K562 (cell line): ENCODE measurements at regions not wholly inside any gene's neighbourhood (a gene's known extent, or its start where the extent isn't known, plus 50 kb on each side); places are given as distances from the start of the nearest gene placed in this dataset.

Experiments used
- ADNP ChIP-seq: fragments of 200-800 bp; sonication (Bioruptor generic); IDR thresholded peaks from 2 replicates; pipeline ENCODE4 v1.6.1; 2016; ENCODE audit warnings: missing genetic modification characterization, missing compliant biosample characterization
- BDP1 ChIP-seq: IDR thresholded peaks from 3 replicates; pipeline ENCODE4 v1.6.1; 2011; ENCODE audit not compliant: insufficient read length, insufficient read depth
- CHAMP1 ChIP-seq: fragments of 450-650 bp; IDR thresholded peaks from 2 replicates; pipeline ENCODE4 v1.6.1; 2016; ENCODE audit warnings: mild to moderate bottlenecking
- ESRRB ChIP-seq: fragments of 250-450 bp; sonication (Bioruptor Pico); IDR thresholded peaks from 2 replicates; pipeline ENCODE4 v1.5.0; 2020; ENCODE audit warnings: mild to moderate bottlenecking, moderate library complexity, borderline replicate concordance
- FOXM1 ChIP-seq, 2 experiments: fragments of 450-650 bp in 1 of 2; sonication (generic) in 1 of 2; formaldehyde crosslinking in 1 of 2; IDR thresholded peaks; 2 replicates each; pipeline versions ENCODE4 v1.6.1 to v1.9.0; 2017 to 2022; ENCODE audit warnings: low read depth in 2 of 2, mild to moderate bottlenecking in 2 of 2, missing genetic modification reagents in 1 of 2, moderate library complexity in 1 of 2
- GABPA ChIP-seq: fragments of 200-800 bp; sonication (Bioruptor generic); conservative IDR thresholded peaks from 2 replicates; pipeline ENCODE4 v1.6.1; 2016; ENCODE audit warnings: low read depth, missing genetic modification characterization, missing compliant biosample characterization
- MAFF ChIP-seq: IDR thresholded peaks from 2 replicates; pipeline ENCODE4 v1.6.1; 2012; ENCODE audit warnings: low read length, improper control_type of control experiment
- MAX ChIP-seq: sonication (generic); formaldehyde crosslinking; IDR thresholded peaks from 2 replicates; pipeline ENCODE4 v1.9.0; 2022; ENCODE audit warnings: mild to moderate bottlenecking, missing genetic modification reagents
- MYNN ChIP-seq, 2 experiments: sonication (generic); formaldehyde crosslinking in 1 of 2; IDR thresholded peaks; 2 replicates each; pipeline versions ENCODE4 v1.5.0 to v1.6.1; 2016 to 2020; ENCODE audit warnings: antibody characterized with exemption in 1 of 2, missing genetic modification reagents in 1 of 2
- NRF1 ChIP-seq, 2 experiments: fragments of 450-650 bp; IDR thresholded peaks in 1 of 2; conservative IDR thresholded peaks in 1 of 2; 2 replicates each; pipeline ENCODE4 v1.6.1; 2014; ENCODE audit warnings: mild to moderate bottlenecking in 2 of 2
- POLR3A ChIP-seq: IDR thresholded peaks from 2 replicates; pipeline ENCODE4 v1.6.1; 2011; ENCODE audit warnings: borderline replicate concordance, mild to moderate bottlenecking, moderate library complexity; ENCODE audit not compliant: insufficient read length, insufficient read depth; ENCODE audit errors: extremely low read depth
- RAD21 ChIP-seq, 2 experiments: fragments of 250-450 bp in 1 of 2; fragments of 450-650 bp in 1 of 2; sonication (Bioruptor Pico) in 1 of 2; formaldehyde crosslinking in 1 of 2; IDR thresholded peaks in 1 of 2; conservative IDR thresholded peaks in 1 of 2; 2 replicates each; pipeline versions ENCODE4 v1.4.0 to v1.8.0; 2020 to 2022; ENCODE audit warnings: mild to moderate bottlenecking in 2 of 2, moderate library complexity in 1 of 2
- RBM14 ChIP-seq: fragments of 200-400 bp; formaldehyde crosslinking; IDR thresholded peaks from 2 replicates; pipeline ENCODE4 v1.6.1; 2018; ENCODE audit warnings: low read depth, mild to moderate bottlenecking, low read length, moderate library complexity, borderline replicate concordance; ENCODE audit not compliant: insufficient read depth
- SMAD1 ChIP-seq: fragments of 150-350 bp; IDR thresholded peaks from 2 replicates; pipeline ENCODE4 v1.6.1; 2014; ENCODE audit warnings: low read length, low read depth; ENCODE audit not compliant: partially characterized antibody
- STAT5B ChIP-seq: fragments of 250-450 bp; sonication (Bioruptor Pico); IDR thresholded peaks from 2 replicates; pipeline ENCODE4 v1.8.0; 2021; ENCODE audit warnings: mild to moderate bottlenecking, inconsistent platforms
- UBTF ChIP-seq, 2 experiments: IDR thresholded peaks; 2 replicates each; pipeline ENCODE4 v1.6.1; 2012; ENCODE audit warnings: improper control_type of control experiment in 2 of 2, low read depth in 2 of 2, low read length in 2 of 2, borderline replicate concordance in 1 of 2
- ZBTB12 ChIP-seq: fragments of 250-450 bp; sonication (Bioruptor Pico); IDR thresholded peaks from 2 replicates; pipeline ENCODE4 v1.4.0; 2020
- ZBTB17 ChIP-seq: fragments of 450-650 bp; formaldehyde crosslinking; IDR thresholded peaks from 2 replicates; pipeline ENCODE4 v1.4.0; 2020; ENCODE audit warnings: mild to moderate bottlenecking
- ZNF764 ChIP-seq: fragments of 250-450 bp; sonication (Bioruptor Pico); IDR thresholded peaks from 2 replicates; pipeline ENCODE4 v1.4.0; 2020; ENCODE audit warnings: low read depth, mild to moderate bottlenecking, moderate library complexity

- TF ChIP-seq MAX (CRISPR knock-in tag) (no peak; the same call in none of the 2 replicates), MYNN (IDR thresholded peaks at IDR 0.05) (peak; percentile 92), MYNN (CRISPR knock-in tag; IDR thresholded peaks at IDR 0.05) (no peak), STAT5B (no peak), BDP1 (peak; percentile 67), FOXM1 (IDR thresholded peaks at IDR 0.05; ENCODE audit: low read depth) (peak; percentile 76), FOXM1 (CRISPR knock-in tag; IDR thresholded peaks at IDR 0.05; ENCODE audit: low read depth) (no peak), ZBTB17 (CRISPR knock-in tag) (peak; percentile 63; the same call in 1 of the 2 replicates), GABPA (tag) (peak; percentile 56), RBM14 (no peak), ADNP (tag) (peak; percentile 69), MAFF (0 out of 2 replicates have a peak, but pooled peaks have one; percentile 8), SMAD1 (peak; percentile 24), ZBTB12 (CRISPR knock-in tag) (no peak), CHAMP1 (peak; percentile 76; the same call in 1 of the 2 replicates), UBTF (IDR thresholded peaks at IDR 0.05; ENCODE audit: borderline replicate concordance in 1 of 2, low read depth in 2 of 2, low read length in 2 of 2) (peak; percentile 90 to 93; a peak in 3 of 4 replicates), NRF1 (conservative IDR thresholded peaks at IDR 0.05 in 1 of 2, IDR thresholded peaks at IDR 0.05 in 1 of 2) (peak; percentile 89 to 90), RAD21 (CRISPR knock-in tag; conservative IDR thresholded peaks at IDR 0.05 in 1 of 2, IDR thresholded peaks at IDR 0.05 in 1 of 2) (peak in 1 of 2 experiments; percentile 31; a peak in 2 of 4 replicates), POLR3A (peak; percentile 88), ESRRB (peak; percentile 83; the same call in 1 of the 2 replicates), ZNF764 (CRISPR knock-in tag) (peak; percentile 81)
Observed at GRCh38 chr6:27672113-27672799, 199.4 kb upstream of the ZNF184 start (continued).
